SK-N-SH (cell line): ENCODE measurements at regions not wholly inside any gene's neighbourhood (a gene's known extent, or its start where the extent isn't known, plus 50 kb on each side); places are given as distances from the start of the nearest gene placed in this dataset.

ENCODE experiments used
- CTCF ChIA-PET: fragments of 300-600, 350-600 bp; formaldehyde crosslinking; extraction: SDS; loops from one replicate; lab custom pipeline; 2021; lab: Yijun Ruan, JAX
- POLR2A ChIA-PET: fragments of 350-600 bp; sonication (Branson Sonifier 250); formaldehyde crosslinking; extraction: SDS; loops from one replicate; lab custom pipeline; 2020; ENCODE audit warnings: antibody characterized with exemption, inconsistent platforms; lab: Yijun Ruan, JAX
- DNase-seq: peaks from one replicate; pipeline ENCODE4 v3.0.0; 2012
- H2AFZ ChIP-seq: fragments of 200-600 bp; sonication (generic); 2 replicates; pipeline ENCODE4 v1.8.1; 2016; ENCODE audit warnings: antibody characterized with exemption, mild to moderate bottlenecking, low read depth
- H3F3A ChIP-seq: fragments of 200-600 bp; sonication (generic); replicated peaks from 2 replicates; pipeline ENCODE3; 2016; ENCODE audit warnings: antibody characterized with exemption, mild to moderate bottlenecking; ENCODE audit not compliant: insufficient read depth
- H3K27ac ChIP-seq, 2 experiments: fragments of 200-500 bp in 1 of 2; fragments of 200-600 bp in 1 of 2; sonication (Bioruptor generic) in 1 of 2; sonication (generic), shearing (Covaris generic) in 1 of 2; 2 replicates each; pipeline versions ENCODE4 v1.5.1 to v1.6.1; 2014 to 2016; ENCODE audit warnings: low read depth in 2 of 2, inconsistent platforms in 1 of 2, low read length in 1 of 2, mild to moderate bottlenecking in 1 of 2, mixed read lengths in 1 of 2
- H3K27me3 ChIP-seq: fragments of 200-600 bp; sonication (generic), shearing (Covaris generic); 2 replicates; pipeline ENCODE4 v1.6.1; 2016; ENCODE audit warnings: mixed run types; ENCODE audit not compliant: insufficient read depth
- H3K36me3 ChIP-seq, 2 experiments: fragments of 200-500 bp in 1 of 2; fragments of 200-600 bp in 1 of 2; sonication (Bioruptor generic) in 1 of 2; sonication (generic) in 1 of 2; replicated peaks in 1 of 2; 2 replicates each; pipeline versions ENCODE3 to v1.5.1; 2014 to 2016; ENCODE audit warnings: low read length in 1 of 2, mild to moderate bottlenecking in 1 of 2; ENCODE audit not compliant: insufficient read depth in 2 of 2, control insufficient read depth in 1 of 2
- H3K4me1 ChIP-seq, 2 experiments: fragments of 200-500 bp in 1 of 2; fragments of 200-600 bp in 1 of 2; sonication (Bioruptor generic) in 1 of 2; sonication (generic), shearing (Covaris generic) in 1 of 2; 2 replicates each; pipeline versions ENCODE4 v1.5.1 to v1.6.1; 2014 to 2016; ENCODE audit warnings: low read depth in 1 of 2, low read length in 1 of 2, mixed run types in 1 of 2; ENCODE audit not compliant: insufficient read depth in 2 of 2, control insufficient read depth in 1 of 2
- H3K4me2 ChIP-seq: fragments of 200-600 bp; sonication (generic), shearing (Covaris generic); 2 replicates; pipeline ENCODE4 v1.6.1; 2017; ENCODE audit warnings: mixed run types
- H3K4me3 ChIP-seq, 2 experiments: fragments of 200-500 bp in 1 of 2; fragments of 200-600 bp in 1 of 2; sonication (Bioruptor generic) in 1 of 2; sonication (generic), shearing (Covaris generic) in 1 of 2; 2 replicates each; pipeline versions ENCODE4 v1.5.1 to v1.8.1; 2014 to 2016; ENCODE audit warnings: low read depth in 2 of 2, inconsistent platforms in 1 of 2, low read length in 1 of 2, mild to moderate bottlenecking in 1 of 2, mixed read lengths in 1 of 2, moderate library complexity in 1 of 2
- H3K79me2 ChIP-seq: fragments of 200-600 bp; sonication (generic); 2 replicates; pipeline ENCODE4 v1.8.1; 2017; ENCODE audit warnings: mild to moderate bottlenecking; ENCODE audit not compliant: insufficient read depth
- H3K9ac ChIP-seq: fragments of 200-600 bp; sonication (generic); 2 replicates; pipeline ENCODE4 v1.6.1; 2017; ENCODE audit warnings: mixed run types
- H3K9me2 ChIP-seq: fragments of 200-600 bp; sonication (generic); 2 replicates; pipeline ENCODE4 v1.6.1; 2017; ENCODE audit warnings: mixed run types
- H3K9me3 ChIP-seq: fragments of 200-600 bp; sonication (generic); 2 replicates; pipeline ENCODE4 v1.6.1; 2017; ENCODE audit warnings: mixed run types, mild to moderate bottlenecking, moderate library complexity
- H4K20me1 ChIP-seq: fragments of 200-600 bp; sonication (generic); 2 replicates; pipeline ENCODE4 v1.6.1; 2017; ENCODE audit warnings: mild to moderate bottlenecking, mixed run types; ENCODE audit not compliant: insufficient read depth
- ELF1 ChIP-seq: IDR thresholded peaks from 2 replicates; pipeline ENCODE4 v1.4.0; 2012
- GATA2 ChIP-seq: sonication (generic); formaldehyde crosslinking; IDR thresholded peaks from 2 replicates; pipeline ENCODE4 v1.5.0; 2020; ENCODE audit warnings: mild to moderate bottlenecking, missing genetic modification reagents
- MEF2A ChIP-seq: IDR thresholded peaks from 2 replicates; pipeline ENCODE4 v1.4.0; 2012; ENCODE audit warnings: low read depth, borderline replicate concordance
- MXI1 ChIP-seq: IDR thresholded peaks from 2 replicates; pipeline ENCODE4 v1.6.1; 2012; ENCODE audit warnings: mild to moderate bottlenecking, low read depth, low read length, improper control_type of control experiment
- NRF1 ChIP-seq: IDR thresholded peaks from 2 replicates; pipeline ENCODE4 v1.6.1; 2012; ENCODE audit warnings: low read depth, mild to moderate bottlenecking, low read length
- POLR2AphosphoS5 ChIP-seq: IDR thresholded peaks from 2 replicates; pipeline ENCODE4 v1.6.1; 2012; ENCODE audit warnings: low read depth, low read length
- TAF1 ChIP-seq: IDR thresholded peaks from 2 replicates; pipeline ENCODE4 v1.6.1; 2012; ENCODE audit warnings: low read depth, mild to moderate bottlenecking, low read length, moderate library complexity, borderline replicate concordance
- TCF12 ChIP-seq: IDR thresholded peaks from 2 replicates; pipeline ENCODE4 v1.4.0; 2012
- YY1 ChIP-seq: IDR thresholded peaks from 2 replicates; pipeline ENCODE4 v1.4.0; 2012; ENCODE audit warnings: low read depth, mild to moderate bottlenecking
- whole genome bisulfite sequencing: methylation state at CpG from one replicate; pipeline ENCODE4 v1.1.6; 2017; ENCODE audit warnings: low lambda C conversion rate; 5-methylcytosine and 5-hydroxymethylcytosine counted together
- small RNA-seq, 7 experiments: library from RNA; depleted of rRNA; stranded (forward); fragments of <200 nt; gene quantifications; one replicate each; pipeline ENCODE3, GENCODE V24; 2012
- TF ChIP-seq, protein P1 (sequence below): IDR thresholded peaks from 2 replicates; pipeline ENCODE4 v1.4.0; 2012; ENCODE audit warnings: low read depth
- TF ChIP-seq, protein P2 (sequence below): IDR thresholded peaks from 2 replicates; pipeline ENCODE4; 2012

GRCh38 chr18:28236487-28236886 lies 59.6 kb upstream of the CDH2 start:
- Histone ChIP-seq H3K9me2 (no peaks in the 10 kb centered on the region), H3K27me3 (no peaks in the 10 kb centered on the region), H3K9ac (no peak overlapping the region), H3K4me1 (no peaks in the 10 kb centered on the region; a peak in 1 of 4 replicates)
- DNase-seq, result no peak
- TF ChIP-seq POLR2AphosphoS5 (no peak), MEF2A (no peak), MXI1 (no peak), GATA2 (no peak), TAF1 (no peak), YY1 (no peak), TCF12 (no peak), ELF1 (no peak), NRF1 (no peak)
- TF ChIP-seq, protein P1, sequence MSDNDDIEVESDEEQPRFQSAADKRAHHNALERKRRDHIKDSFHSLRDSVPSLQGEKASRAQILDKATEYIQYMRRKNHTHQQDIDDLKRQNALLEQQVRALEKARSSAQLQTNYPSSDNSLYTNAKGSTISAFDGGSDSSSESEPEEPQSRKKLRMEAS, result no peak
- TF ChIP-seq, protein P2, sequence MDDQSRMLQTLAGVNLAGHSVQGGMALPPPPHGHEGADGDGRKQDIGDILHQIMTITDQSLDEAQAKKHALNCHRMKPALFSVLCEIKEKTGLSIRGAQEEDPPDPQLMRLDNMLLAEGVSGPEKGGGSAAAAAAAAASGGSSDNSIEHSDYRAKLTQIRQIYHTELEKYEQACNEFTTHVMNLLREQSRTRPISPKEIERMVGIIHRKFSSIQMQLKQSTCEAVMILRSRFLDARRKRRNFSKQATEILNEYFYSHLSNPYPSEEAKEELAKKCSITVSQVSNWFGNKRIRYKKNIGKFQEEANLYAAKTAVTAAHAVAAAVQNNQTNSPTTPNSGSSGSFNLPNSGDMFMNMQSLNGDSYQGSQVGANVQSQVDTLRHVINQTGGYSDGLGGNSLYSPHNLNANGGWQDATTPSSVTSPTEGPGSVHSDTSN, result no peak
- TF ChIP-seq, all 33 proteins: peak for 0
- H4K20me1 ChIP-seq, result no peaks in the 10 kb centered on the region
- no peaks in the 10 kb centered on the region for H3K36me3 ChIP-seq
- no peaks in the 10 kb centered on the region for H3K9me3 ChIP-seq
- WGBS, result 100% methylated on average over 1 of the region's 1 CpG
- no peaks in the 10 kb centered on the region for H3F3A ChIP-seq
- no peak overlapping the region for H2AFZ ChIP-seq
- ChIA-PET CTCF (no interaction called here), POLR2A (no interaction called here)
- H3K79me2 ChIP-seq, result no peaks in the 10 kb centered on the region
- H3K27ac ChIP-seq, result no peak overlapping the region
- no peak overlapping the region for H3K4me3 ChIP-seq
- no peak overlapping the region for H3K4me2 ChIP-seq

Small RNA genes lying in the stretch of these regions (small RNA-seq; reads per million reads assigned to genes)
- gene AC023932.1, result 0 reads per million in 7 experiments
- gene AC105245.1, result 0 to 1.1 (median 0) reads per million in 7 experiments
- 0 reads per million in 7 experiments for gene RNU6-408P
